Thyroid gland (tissue), 4 donors: ENCODE measurements at regions not wholly inside any gene's neighbourhood (a gene's known extent, or its start where the extent isn't known, plus 50 kb on each side); places are given as distances from the start of the nearest gene placed in this dataset.

Source experiments
- CTCF ChIP-seq, 6 experiments: fragments of 200-600 bp in 3 of 6; fragments of 450-650 bp in 3 of 6; sonication (generic) in 3 of 6; IDR thresholded peaks; one replicate each; pipeline ENCODE4 v1.5.1; 2016 to 2019; ENCODE audit warnings: antibody characterized with exemption in 6 of 6, mild to moderate bottlenecking in 2 of 6, inconsistent platforms in 1 of 6, moderate library complexity in 1 of 6
- POLR2A ChIP-seq, 2 donors: fragments of 450-650 bp; IDR thresholded peaks; one replicate each; pipeline ENCODE4 v1.6.1; 2017; ENCODE audit warnings: antibody characterized with exemption in 2 of 2, mild to moderate bottlenecking in 2 of 2, moderate library complexity in 1 of 2

- TF ChIP-seq CTCF (IDR thresholded peaks at IDR 0.05): no peak
- TF ChIP-seq POLR2A (IDR thresholded peaks at IDR 0.05): no peak
These were observed 122.4 kb upstream of the SOX5 start for GRCh38 chr12:24071842-24072241.
